HG03571 (cell line): ENCODE measurements at regions not wholly inside any gene's neighbourhood (a gene's known extent, or its start where the extent isn't known, plus 50 kb on each side); places are given as distances from the start of the nearest gene placed in this dataset.

Experiments
- ATAC-seq: cut with Tn5 transposase; IDR thresholded peaks from one replicate; pipeline ENCODE4 v1.9.1; 2021; ENCODE audit not compliant: unreplicated experiment

DNA sequence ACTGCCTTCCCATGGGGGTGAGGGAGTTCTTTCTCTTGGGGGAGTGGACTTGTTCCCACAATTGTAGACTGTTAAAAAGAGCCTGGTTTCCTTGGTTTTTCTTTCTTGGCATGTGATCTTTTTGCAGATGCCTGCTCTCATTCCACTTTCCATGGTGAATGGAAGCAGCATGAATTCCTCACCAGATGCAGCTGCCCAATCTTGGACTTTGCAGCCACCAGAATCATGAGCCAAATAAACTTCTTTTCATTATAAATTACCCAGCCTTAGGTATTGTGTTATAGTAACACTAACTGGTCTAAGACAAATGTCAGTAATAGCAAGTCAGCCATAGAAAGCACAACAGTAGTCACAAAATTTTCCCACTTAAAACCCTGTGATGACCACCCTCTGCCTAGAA, 260.5 kb upstream of the THBS1 start:
- ATAC-seq = no peak

DNA sequence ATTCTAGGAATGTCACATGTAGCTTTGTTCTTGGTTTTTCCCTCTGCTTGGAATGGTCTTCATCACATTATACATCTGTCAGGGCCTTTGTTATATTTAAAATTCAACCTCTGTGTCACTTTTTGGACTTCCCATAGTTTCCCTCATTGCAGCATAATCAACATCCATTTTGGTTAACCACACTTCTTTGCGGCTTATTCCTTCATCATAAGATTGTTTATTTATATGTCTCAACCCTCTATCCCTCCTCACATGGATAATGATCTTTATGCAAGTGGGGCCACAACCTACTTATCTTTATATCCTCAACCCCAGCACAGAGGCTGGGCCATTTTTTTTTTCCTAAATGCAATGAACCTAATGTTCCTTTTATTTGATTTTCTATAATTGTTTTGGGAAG, 260.0 kb upstream of the THBS1 start:
- no peak for ATAC-seq

DNA sequence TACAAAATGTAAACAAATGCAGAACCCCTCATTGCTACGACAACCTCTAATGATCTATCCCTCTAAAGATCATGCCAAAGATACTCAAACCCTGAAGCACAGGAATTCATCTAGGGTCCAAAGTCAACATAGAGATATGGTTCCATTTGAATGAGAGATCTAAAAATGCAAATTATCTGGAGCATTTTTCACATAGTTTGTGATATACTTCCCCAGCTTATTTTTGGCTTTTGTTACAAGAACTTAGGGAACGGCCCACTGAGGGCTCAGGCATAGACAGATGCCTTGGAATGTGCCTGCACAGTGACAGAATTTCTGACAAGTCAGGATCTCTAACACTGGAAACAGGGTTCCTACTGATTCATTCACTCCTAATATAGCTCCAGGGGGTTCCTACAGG, 258.9 kb upstream of the THBS1 start:
- no peak for ATAC-seq

DNA sequence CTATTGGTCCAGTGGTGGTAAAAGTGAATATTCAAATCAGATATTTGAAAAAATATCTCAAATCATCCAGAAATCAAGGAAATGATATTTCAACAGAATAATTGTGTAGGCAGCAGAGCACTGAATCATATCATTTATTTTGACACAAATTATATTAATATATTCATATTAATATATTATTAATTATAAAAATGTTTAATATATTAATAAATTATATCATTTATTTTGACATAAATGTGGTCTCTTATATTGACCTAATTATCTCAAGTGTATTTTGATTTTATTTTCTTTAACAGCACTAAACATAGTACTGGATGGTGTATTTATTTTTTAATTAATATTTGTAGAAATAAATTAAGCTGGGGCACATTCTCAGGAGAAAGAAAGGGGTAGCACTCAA, 257.7 kb upstream of the THBS1 start:
- ATAC-seq = no peak

DNA sequence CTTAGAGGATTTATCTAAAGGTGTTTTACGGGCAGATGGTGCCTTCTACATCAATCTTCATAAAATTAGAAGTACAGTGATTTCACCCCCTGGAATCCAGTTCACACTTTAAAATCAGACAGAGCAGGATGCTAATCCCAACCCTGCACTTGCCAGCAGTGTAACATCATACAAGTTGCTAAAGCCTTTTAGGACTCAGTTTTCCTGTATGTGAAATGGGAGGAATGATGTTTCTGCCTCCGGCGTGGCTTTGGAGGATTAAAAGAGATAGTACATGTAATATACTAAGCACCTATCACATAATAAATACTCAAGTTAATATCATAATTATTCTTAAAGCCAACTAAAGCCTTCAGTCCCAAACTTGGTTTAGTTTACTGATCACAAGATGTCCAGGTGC, 257.2 kb upstream of the THBS1 start:
- no peak for ATAC-seq

DNA sequence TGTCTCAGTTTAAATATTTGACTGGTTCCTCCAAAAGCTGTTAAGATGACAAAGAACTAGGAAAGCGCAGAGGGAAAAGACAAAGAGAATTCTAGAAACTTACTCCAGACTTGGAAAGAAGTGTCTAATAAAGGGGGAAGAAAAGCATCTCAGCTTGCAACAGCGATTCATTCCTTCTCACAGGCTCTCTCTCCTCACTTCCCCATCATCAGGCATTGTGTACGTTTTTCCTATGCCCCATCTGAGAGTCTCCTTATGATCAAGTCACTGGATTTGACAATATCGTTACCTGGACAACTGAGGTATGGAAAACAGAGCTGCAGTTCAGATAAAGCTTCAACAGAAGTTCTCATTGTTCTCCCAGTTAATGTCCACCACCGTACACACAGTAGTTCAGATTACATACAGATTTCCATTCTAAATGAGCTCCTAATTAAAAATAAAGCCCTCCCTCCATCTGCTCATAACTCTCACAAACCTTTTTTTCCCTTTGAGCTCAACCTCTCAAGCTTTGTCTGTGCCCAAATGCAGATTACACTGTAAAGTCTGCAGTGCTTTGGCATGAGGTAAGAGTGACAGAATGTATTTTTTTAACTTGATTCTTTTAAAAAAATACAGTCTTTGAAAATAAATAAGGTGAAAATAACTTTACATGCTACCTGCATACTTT, 254.4 kb upstream of the THBS1 start:
- ATAC-seq = no peak

DNA sequence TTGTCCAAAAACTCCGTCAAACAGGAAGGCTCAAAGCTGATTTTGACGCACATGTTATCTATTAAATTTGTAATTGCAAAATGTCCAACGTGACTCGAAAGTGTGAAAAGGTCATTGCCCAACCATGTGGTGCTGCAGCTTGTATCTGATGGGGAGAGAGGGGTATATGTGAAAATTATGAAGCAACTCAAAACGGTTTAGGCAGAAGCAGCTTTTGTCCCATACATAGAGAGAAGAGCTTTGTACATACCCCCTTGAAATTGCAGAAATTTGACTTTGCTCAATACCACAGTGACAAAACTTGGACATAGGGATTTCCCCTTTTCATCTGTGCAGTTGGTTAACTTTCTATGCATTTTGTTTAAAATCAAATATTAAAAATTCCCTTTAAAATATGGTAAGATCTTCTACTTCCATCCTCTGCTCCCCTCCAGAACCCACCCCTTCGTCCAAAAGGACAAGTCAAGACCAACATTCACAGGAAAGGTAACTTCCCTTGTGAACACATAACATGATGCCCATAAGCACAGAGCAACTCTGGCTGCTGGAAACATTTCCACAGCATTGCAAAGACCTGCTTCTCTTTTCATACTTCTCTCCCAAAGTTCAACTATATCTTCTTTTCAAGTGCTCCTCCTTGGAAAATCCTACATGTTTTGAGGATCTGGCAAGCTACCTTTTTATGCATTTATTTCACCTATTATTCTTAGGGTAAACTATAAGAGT, 253.7 kb upstream of the THBS1 start:
- ATAC-seq = no peak

DNA sequence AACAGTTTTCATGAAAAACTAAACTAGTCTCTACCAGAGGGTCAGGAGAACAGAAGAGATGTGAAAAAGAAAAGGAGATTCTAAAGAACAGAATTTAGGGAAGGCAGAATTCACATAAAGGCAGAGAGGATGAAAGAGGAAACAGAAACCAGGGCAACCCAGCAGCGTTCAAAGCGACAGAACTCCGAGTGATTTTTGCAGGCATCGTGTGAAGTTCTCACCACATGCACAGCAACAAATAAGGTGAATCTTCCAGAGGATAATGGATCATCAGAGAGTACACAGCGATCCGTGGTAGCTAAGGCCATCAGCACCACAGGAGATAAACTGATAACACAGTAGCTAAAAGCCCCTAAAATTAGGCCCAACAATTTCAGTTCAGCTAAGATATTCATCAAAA, 250.8 kb upstream of the THBS1 start:
- no peak for ATAC-seq

DNA sequence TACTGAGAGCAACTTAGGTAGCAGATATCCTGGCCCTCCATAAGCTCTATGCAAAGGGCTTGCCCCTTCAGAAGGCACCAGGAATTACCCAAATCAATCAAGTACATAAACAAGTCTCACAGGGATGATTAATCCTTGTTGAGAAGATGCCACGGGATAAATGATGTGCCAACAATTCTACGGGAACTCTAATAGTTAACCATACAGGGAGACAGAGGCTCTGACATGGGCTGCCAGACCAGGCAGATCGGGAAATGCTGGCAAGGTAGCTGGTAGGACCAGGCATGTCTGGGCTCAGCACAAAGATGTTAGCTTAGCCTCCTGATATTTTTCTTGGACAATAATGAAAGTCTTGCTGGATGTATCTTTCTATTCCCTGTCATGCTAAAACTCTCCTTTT, 249.3 kb upstream of the THBS1 start:
- ATAC-seq = no peak

DNA sequence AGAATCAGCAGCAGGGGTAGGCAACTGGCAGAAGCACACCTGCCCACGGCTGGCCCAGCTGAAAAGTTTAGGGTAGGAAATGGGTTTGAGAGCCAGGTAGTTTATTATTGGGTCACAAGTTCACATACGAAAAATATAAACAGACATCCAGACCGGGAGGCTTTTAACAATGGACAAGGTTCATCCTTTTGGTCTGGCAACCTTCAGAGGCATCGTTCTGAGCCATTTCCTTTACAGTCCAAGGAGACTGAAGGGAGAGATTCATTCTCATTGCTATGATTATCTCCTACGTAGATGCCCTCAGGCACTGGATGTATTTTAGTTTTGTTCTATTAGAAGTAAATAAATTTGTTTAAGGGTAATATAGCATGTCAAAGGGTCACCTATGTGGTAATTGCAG, 248.0 kb upstream of the THBS1 start:
- ATAC-seq = no peak

DNA sequence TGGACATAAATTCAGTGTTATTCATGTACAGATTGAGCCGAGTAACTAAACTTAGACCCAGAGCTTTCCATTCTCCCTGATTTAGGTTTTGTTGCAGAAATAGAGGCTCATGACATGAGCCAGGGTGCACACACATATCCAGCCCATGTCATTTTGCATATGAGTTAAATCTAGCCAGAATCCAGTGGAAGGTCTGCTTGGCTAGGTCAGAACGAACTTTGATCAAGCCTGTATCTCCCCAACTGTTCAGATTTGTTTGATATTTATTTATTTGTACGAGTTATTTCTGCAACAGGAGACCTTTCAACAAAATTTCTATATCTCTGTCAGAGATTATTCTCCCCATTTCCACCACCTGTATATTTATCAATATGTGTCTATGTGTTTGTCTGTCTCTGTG, 247.5 kb upstream of the THBS1 start:
- ATAC-seq = no peak

DNA sequence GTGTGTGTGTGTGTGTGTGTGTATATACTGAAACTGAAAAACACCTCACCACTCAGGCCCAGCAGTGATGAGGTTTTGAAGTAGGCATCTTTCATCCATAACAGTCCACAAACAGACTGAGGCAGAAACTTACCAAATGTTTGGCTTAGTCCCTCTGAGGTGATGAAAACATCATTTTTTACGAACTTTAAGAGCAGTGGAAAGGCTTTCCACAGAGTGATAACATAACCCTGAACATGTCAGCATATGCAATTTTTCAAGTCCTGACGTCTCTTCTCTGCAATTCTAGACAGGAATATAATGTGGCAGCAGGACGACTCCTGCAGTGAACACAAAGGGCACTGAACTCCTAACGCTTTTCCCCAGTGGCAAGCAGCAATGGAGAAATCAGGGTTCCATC, 247.0 kb upstream of the THBS1 start:
- no peak for ATAC-seq

DNA sequence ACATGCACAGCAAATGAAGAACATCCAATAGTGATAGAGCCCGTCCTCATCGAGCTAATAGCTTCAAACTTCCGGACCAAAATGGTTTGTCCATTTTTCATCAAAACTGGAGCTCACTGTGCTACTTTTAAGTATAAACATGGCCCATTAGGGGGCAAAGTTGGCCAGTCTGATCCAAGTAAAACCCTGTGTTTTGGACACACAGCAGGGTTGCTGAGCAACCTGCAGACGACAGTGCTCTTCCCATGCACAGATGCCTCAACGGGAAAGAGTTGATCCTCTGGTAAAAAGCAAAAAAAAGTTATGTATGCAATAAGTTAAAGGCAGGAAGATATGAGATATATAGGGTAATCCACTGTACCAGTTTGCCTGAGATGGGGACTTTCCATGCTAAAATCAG, 244.0 kb upstream of the THBS1 start:
- no peak for ATAC-seq

DNA sequence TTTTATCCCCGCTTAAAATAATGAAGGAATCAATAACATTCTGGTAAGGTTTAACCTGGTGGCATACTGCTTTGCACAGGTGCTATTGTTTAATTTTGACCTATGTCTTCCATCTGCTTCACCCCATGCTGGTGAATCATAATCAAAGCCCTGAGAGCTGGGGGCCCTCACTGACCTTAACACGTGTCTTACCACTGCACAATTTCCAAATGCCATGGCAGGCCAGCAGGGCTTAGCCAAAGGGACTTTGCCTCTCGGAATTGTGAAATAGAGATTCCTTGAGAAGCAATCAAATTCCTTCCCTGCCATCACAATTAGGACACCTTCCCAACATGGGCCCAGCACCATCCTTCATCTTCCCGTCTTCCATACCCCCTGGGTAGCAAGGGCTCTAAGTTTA, 242.6 kb upstream of the THBS1 start:
- no peak for ATAC-seq

DNA sequence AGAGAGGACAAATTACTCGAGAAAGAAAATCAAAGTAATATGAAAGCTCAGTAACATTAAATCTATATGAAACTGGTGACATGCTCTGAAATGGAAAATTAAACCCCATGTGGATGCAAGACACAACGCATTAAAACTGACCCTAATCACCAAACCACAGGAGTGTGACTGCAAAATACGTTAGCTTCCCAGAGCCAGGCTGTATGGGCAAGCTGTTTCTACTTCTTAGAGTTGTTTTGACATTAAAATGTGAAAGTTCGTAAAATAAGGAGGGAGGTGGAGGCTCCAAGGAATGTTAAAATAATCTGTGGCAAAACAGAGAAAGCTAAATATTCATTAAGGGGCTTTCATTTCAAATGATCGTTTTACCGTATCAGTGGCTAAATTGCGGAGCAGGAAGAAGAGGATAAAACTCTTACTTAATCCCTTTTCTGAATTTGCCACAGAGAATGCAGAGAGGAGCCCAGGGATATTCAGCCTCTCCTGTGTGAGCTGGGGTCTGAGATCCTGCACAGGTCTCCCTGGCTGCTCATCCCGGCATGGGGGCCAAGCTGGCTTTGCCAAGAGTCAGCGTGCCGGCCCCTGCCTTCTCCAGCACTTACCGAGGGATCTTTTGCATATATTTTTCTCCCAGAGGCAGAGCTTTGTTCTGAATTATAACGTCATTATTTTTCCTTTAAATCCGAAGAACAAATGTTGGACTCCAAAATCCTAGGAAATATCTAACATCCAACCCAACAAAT, 239.8 kb upstream of the THBS1 start:
- ATAC-seq = no peak

DNA sequence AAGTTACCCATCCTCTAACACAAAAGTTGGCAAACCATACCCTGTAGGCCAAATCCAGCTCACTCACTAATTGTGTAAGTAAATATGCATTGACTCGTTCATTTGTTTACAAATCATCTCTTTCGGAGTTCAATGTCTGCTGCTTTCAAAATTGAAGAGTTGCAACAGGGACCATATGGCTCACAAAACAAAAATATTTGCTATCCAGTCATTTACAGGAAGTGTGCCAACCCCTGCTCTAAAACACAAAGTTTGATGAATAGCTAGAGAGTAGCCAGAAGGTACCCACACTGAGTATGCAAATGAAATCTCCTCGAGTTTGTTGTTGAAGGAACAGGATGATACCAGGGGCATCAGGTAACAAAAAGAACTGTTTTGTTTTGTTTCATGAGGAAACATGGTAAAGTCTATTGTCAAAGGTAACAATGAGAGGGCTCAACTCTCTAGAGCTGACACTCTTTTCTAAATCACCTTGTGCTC, 236.2 kb upstream of the THBS1 start:
- ATAC-seq = no peak

DNA sequence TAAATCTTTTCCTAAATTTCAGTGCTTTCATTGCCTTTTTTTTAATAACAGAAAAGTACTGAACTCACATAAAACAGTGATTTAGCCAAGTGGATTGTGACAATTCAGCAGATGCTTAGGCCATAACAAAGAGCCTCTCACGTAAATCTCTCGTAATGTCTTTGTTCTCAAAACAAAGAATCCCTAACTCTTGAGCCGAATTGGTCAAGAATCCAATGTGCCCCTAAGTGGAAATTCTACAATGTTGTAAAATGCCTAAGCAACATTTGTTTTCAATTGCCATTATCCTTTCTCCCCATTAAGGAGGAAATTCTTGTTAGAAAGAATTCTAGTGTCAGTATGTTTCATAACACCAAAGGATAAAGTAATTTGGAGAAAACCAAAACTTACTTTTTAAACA, 235.7 kb upstream of the THBS1 start:
- no peak for ATAC-seq

DNA sequence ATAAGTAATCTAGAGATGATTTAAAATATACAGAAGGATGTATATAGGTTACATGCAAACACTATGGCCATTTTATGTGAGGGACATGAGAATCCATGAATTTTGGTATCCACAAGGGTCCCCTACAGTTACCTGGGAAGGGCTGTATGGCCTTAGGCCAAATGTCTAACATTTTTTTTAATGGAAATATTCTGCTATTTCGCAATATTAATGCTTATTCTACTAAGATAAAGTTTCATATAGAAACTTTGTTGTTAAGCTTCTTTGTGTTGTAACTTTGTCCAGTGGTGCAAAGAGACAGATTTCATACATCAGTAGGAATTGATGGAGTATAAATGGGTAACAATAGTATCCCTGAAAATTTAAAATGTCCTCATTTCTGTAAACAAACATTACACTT, 233.4 kb upstream of the THBS1 start:
- no peak for ATAC-seq

DNA sequence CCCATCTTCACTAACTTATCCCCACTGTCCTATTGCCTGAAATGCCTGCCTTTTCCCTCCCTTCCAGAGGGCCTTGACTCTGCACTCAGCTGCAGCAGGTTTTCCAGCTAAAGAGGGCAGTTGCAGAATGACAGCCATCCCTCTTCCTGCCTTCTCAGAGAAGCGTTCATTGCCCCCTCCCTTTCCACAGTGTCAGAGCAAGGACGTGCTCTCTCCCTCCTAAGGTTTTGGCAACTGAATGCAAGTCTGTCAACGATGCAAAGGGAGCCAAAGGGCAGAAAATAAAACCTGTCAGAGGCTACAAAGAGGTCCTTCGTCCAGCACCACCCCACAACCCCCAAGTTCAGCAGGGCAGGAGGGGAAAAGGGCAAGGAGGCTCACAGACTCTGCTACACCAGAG, 230.1 kb upstream of the THBS1 start:
- ATAC-seq = no peak

DNA sequence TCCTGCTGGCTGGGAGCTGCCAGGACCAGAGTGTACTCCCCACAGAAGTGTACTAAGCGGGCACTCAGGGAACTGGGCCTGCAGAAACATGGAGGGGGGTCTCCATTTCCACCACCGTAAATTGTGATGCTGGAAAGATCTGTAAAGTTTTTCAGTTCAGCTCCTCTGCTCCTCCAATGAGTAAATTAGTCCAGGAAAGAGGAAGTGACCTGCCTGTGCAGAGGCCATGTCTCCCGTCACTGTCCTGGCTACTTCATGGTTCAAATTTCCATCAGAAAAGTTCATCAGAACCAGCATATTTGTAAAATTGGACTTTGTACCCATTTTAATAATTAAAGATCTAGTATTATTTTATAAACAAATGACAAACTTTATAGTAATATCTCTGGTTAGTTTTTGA, 226.7 kb upstream of the THBS1 start:
- no peak for ATAC-seq

DNA sequence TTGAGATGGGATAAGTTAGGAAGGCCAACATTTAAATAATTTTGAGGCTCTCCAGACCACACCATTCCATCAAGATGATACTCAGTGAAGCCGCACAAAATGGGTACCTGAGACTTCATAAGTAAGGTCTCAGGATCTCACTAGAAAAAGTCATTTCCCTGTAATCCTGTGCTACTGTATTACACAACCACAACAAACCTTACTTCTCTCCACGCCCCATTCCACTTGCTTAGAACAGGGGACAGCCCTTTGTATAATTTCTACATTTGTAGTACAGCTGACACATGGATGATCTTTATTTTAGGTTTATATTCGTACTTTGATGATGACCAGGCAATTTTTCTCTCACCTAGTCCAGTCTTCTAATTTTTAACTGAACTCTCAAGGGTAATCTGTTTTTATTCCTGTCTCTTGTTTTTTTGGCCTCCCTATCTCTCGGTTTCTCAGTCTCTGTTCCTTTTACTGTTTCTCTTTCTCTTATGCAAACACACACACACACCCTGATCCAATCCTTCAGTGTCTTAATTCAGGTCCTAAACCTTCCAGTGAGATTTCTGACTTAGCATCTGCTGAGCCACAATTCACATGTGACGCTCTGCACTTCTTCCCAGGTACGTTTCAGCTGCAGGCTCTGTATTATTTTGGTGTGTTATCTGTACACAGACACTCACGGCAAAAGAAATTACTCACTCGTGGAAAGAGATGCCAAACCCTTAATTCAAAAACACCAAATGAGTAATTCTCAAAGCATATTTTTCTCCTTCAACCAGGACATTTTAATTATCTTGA, 223.2 kb upstream of the THBS1 start:
- ATAC-seq = no peak
